Thymus (tissue), 11 donors: ENCODE measurements at regions not wholly inside any gene's neighbourhood (a gene's known extent, or its start where the extent isn't known, plus 50 kb on each side); places are given as distances from the start of the nearest gene placed in this dataset.

Experiments used
- DNase-seq, 9 donors: peaks; one replicate each; pipeline ENCODE4 v3.0.0-alpha.2; 2013; ENCODE audit warnings: low spot score in 9 of 9, low read depth in 6 of 9, missing footprints in 1 of 9
- H3K27ac ChIP-seq, 2 donors: one replicate each; pipeline ENCODE4 v1.5.1; 2013; ENCODE audit warnings: control low read depth in 1 of 2, low read depth in 1 of 2, low read length in 1 of 2, mild to moderate bottlenecking in 1 of 2, moderate library complexity in 1 of 2
- H3K27me3 ChIP-seq, 2 donors: one replicate each; pipeline ENCODE4 v1.5.1; 2013; ENCODE audit warnings: low read length in 1 of 2; ENCODE audit not compliant: control insufficient read depth in 2 of 2, insufficient read depth in 1 of 2
- H3K36me3 ChIP-seq, 2 donors: one replicate each; pipeline ENCODE4 v1.5.1; 2013; ENCODE audit warnings: low read length in 1 of 2, mild to moderate bottlenecking in 1 of 2, moderate library complexity in 1 of 2; ENCODE audit not compliant: control insufficient read depth in 2 of 2, insufficient read depth in 2 of 2
- H3K4me1 ChIP-seq, 2 donors: one replicate each; pipeline ENCODE4 v1.5.1; 2013; ENCODE audit warnings: low read length in 2 of 2; ENCODE audit not compliant: control insufficient read depth in 2 of 2, insufficient read depth in 2 of 2
- H3K4me3 ChIP-seq, 2 donors: one replicate each; pipeline ENCODE4 v1.5.1; 2013; ENCODE audit warnings: low read length in 2 of 2, control low read depth in 1 of 2, mild to moderate bottlenecking in 1 of 2
- H3K9me3 ChIP-seq, 2 donors: one replicate each; pipeline ENCODE4 v1.5.1; 2013; ENCODE audit warnings: low read length in 1 of 2, mild to moderate bottlenecking in 1 of 2; ENCODE audit not compliant: control insufficient read depth in 2 of 2, insufficient read depth in 1 of 2
- WGBS: extraction: QIAGEN DNeasy Blood & Tissue Kit; methylation state at CpG from one replicate; pipeline ENCODE4 v1.1.7; 2013; 5-methylcytosine and 5-hydroxymethylcytosine counted together
- donor health status: healthy.

DNA sequence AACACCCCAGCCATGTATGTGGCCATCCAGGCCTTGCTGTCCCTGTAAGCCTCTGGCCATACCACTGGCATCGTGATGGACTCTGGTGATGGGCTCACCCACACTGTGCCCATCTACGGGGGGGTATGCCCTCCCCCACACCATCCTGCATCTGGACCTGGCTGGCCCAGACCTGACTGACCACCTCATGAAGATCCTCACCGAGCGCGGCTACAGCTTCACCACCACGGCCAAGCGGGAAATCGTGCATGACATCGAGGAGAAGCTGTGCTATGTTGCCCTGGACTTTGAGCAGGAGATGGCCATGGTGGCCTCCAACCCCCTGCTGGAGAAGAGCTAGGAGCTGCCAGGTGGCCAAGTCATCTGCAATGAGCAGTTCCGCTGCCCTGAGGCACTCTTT, 80.4 kb upstream of the ZCCHC2 start:
- Histone ChIP-seq H3K4me1 (no peaks in the 10 kb centered on the region), H3K9me3 (no peaks in the 10 kb centered on the region), H3K4me3 (no peak overlapping the region), H3K27me3 (no peaks in the 10 kb centered on the region), H3K27ac (no peak overlapping the region), H3K36me3 (no peaks in the 10 kb centered on the region)
- 97% methylated on average over 10 of the region's 10 CpGs for WGBS
- no peak for DNase-seq

DNA sequence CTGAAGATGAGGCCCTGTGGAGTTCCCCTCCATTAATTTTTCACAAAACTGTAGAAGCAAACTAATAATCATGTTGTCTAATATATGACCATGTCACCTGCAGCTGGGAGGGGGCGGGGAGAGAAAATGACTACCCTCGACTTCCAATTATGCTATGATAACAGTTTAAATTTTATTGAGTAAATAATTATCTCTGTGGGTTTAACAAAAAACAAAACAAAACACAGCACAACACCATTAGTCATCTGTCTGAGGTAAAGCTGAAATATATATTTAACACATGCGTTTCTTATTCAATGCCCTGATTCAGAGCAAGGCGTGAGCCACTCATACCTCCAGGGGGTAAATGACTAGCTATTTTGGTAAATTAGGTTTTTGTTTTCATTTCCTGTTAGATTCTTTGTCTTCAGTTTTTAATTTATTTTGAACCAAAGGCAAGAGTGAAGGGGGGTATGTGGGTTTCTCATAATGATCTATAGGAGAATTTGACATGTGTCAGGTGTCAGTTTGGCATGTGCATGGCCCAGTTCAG, 77.4 kb upstream of the ZCCHC2 start:
- Histone ChIP-seq H3K9me3 (no peaks in the 10 kb centered on the region), H3K4me1 (no peaks in the 10 kb centered on the region), H3K27ac (no peak overlapping the region), H3K4me3 (no peak overlapping the region), H3K27me3 (no peaks in the 10 kb centered on the region), H3K36me3 (no peaks in the 10 kb centered on the region)
- DNase-seq, result no peak
- WGBS, result 98% methylated on average over 4 of the region's 4 CpGs

DNA sequence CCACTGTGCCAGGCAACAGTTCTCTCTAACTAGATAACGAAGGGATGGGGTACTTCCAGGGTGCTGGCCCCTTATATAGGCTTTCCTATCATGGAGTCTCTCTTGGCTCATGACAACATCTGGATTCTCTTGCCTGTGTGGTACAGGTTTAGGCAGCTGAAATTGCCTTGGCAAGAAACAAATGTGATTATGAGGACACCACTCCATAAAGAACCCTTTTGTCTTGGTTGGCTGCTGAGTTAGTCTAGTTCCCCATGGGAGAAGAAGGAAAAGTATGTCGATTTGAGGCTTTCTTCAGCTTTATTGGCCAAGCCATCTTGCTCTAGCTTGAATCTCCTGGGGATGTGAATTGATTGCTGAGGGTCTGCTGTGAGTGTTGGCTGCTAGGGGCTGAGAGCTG, 76.3 kb upstream of the ZCCHC2 start:
- H3K27me3 ChIP-seq, result no peaks in the 10 kb centered on the region
- H3K27ac ChIP-seq, result no peak overlapping the region
- WGBS, result 95% methylated on average over 2 of the region's 2 CpGs
- no peaks in the 10 kb centered on the region for H3K36me3 ChIP-seq
- H3K4me3 ChIP-seq, result no peak overlapping the region
- H3K9me3 ChIP-seq, result no peaks in the 10 kb centered on the region
- DNase-seq, result no peak
- H3K4me1 ChIP-seq, result no peaks in the 10 kb centered on the region

DNA sequence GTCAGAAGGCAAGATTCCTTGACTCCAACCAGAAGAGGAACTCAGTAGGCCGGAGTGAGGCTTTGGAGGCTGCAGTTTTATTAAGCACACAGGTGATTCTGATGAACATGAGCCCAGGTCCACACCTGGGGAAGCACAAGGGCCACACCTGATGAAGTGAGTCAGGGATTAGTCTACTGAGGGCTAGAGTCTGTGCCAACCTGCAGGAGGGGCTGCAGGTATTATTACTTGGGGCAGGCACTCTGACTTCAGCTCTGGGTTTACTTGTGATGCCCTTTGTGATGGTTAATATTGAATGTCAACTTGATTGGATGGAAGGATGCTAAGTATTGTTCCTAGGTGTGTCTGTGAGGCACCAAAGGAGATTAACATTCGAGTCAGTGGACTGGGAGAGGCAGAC, 75.2 kb upstream of the ZCCHC2 start:
- Histone ChIP-seq H3K4me3 (no peak overlapping the region), H3K27ac (no peak overlapping the region), H3K36me3 (no peaks in the 10 kb centered on the region), H3K9me3 (no peaks in the 10 kb centered on the region), H3K27me3 (no peaks in the 10 kb centered on the region), H3K4me1 (no peaks in the 10 kb centered on the region)
- WGBS, result 90% methylated on average over 2 of the region's 2 CpGs
- DNase-seq, result no peak

DNA sequence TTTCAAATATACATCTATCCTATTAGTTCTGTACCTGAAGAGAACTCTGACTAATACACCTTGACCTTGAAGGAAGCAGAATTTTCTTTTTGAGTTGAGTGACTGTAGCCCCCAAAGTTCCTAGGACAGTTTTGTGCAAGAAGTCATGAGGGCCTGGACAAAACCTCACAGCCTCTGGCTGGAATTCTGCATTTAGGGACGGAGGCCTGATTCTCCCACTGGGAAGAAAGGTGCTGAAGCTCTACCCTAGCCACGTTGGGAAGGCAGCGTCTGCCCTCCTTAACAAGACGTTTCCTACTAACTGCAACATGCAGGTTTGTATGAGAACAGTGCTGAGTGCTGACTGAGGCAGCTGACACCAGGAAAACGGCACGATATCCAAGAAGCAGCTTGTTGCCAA, 74.4 kb upstream of the ZCCHC2 start:
- DNase-seq, result no peak
- WGBS, result 92% methylated on average over 6 of the region's 6 CpGs
- Histone ChIP-seq H3K27me3 (no peaks in the 10 kb centered on the region), H3K4me1 (no peaks in the 10 kb centered on the region), H3K27ac (no peak overlapping the region), H3K4me3 (no peak overlapping the region), H3K36me3 (no peaks in the 10 kb centered on the region), H3K9me3 (no peaks in the 10 kb centered on the region)

DNA sequence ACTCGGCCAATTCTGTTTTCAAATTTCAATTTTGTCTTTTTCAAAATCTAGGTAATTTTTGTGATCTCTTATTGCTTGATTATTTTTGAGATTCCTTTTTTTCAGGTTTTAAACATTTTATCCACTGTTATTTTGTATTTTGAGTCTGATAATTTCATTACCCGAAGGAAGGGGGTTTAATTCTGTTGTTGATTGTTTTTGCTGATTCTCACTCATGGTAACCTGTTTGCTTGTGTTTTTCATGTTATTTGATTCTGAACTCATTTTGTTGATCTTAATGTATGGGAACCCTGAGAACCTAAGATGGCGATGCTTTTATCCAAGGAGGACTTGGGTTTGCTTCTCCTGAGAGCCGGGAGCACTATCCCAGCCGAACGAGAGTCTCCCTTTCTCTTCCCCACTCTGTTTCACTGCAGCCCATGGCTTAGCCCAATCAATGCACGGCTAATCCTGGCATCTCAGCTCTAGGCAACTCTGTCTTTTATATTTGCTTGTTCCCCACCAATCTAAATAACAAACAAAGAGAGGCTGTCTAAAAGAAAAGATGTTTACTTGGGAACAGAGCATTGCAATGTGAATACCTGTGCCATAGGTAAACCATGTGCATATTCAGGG, 73.2 kb upstream of the ZCCHC2 start:
- Histone ChIP-seq H3K9me3 (no peaks in the 10 kb centered on the region), H3K4me3 (no peak overlapping the region), H3K27me3 (no peaks in the 10 kb centered on the region), H3K27ac (no peak overlapping the region), H3K4me1 (no peaks in the 10 kb centered on the region), H3K36me3 (no peaks in the 10 kb centered on the region)
- no peak for DNase-seq
- 98% methylated on average over 7 of the region's 7 CpGs for WGBS

DNA sequence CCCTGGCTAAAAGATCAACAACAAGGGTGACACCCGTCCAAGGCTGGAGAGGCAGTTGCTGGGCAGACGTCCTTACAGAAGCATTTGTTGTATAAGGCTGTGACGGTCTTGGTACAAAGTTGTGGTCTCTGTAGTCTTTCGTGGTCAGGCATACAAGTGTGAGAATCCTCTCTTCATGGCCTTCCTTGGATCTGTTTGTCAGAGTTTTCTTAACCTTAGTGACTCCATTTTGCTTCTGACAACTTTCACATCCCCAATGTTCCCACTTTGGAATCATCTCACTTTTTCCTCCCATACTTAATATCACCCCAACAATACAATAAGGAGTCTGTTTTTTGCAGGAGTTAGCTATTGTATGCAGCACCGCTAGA, 72.7 kb upstream of the ZCCHC2 start:
- Histone ChIP-seq H3K27ac (no peak overlapping the region), H3K4me1 (no peaks in the 10 kb centered on the region), H3K9me3 (no peaks in the 10 kb centered on the region), H3K4me3 (no peak overlapping the region), H3K36me3 (no peaks in the 10 kb centered on the region), H3K27me3 (no peaks in the 10 kb centered on the region)
- DNase-seq, result no peak
- WGBS, result 94% methylated on average over 5 of the region's 5 CpGs

DNA sequence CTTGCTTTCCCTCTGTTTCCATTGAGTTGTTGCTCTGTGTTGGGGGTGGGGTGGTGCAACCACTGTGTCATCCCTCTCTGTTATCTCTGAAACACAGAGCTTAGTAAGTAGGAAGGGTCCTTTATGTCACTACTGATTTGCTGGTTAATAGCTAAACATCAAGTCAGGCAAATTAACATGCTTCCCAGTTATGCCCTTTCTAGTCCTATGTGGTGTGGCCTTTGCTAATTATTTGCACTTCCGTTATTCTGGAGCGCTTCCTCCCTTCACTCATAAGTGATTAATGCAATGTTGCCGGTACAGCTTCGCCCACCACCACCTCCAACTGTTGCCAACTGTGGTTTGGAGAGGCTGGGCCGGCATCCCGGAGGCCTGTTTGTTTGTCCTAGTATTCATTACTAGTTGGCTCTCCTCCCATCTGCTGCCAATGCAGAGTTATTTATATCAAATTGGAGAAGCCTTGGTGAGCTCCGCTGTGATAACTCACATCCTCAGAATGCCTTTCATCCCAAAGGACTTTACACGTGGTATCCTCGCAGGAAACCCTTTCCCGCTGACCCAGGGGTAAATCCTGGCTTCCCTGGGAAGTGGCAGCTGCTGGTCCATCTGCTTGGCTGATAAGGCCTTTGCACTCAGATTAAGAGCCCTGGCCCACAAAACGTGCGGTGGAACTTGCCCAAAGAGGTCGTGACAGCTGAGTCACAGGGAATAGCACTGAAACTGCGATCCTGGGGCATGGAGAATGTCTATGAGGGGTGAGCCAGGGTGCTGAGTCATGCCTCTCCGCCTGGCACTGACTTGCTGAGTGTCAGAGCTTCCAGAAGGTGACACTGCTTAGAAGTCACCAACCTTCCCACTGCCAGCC, 72.0 kb upstream of the ZCCHC2 start:
- WGBS, result 47% methylated on average over 15 of the region's 15 CpGs
- Histone ChIP-seq H3K36me3 (no peaks in the 10 kb centered on the region), H3K9me3 (no peaks in the 10 kb centered on the region), H3K4me3 (no peak overlapping the region), H3K27me3 (no peaks in the 10 kb centered on the region), H3K27ac (no peak overlapping the region), H3K4me1 (no peaks in the 10 kb centered on the region)
- DNase-seq, result no peak

DNA sequence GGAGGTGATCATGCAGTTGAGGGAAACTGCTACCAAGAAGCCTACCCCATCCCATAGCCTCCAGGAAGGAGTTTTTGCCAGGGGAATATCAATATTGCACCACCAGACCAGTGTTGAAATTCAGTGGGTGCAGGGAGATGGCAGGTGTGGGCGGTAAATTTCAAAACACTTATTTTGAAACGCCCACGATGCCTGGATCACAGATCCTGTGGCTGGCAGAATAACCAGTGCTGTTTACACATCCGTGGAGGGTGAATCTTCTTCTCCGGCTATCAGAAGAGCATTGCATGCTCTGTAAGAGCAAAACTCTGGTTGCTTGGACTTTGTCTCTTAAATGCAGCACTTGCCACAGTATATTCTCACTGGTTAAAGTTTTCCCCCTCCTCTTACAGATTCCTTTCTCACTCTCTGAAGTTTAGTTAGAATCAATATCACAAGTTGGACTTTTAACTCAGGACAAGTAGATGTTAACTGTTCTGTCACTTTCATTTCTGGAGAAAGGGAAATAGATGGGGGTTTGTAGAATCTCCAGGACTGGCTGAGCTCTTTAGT, 70.5 kb upstream of the ZCCHC2 start:
- no peak overlapping the region for H3K27ac ChIP-seq
- 90% methylated on average over 5 of the region's 5 CpGs for WGBS
- H3K4me3 ChIP-seq, result no peak overlapping the region
- no peaks in the 10 kb centered on the region for H3K27me3 ChIP-seq
- DNase-seq, result no peak
- no peaks in the 10 kb centered on the region for H3K36me3 ChIP-seq
- no peaks in the 10 kb centered on the region for H3K9me3 ChIP-seq
- no peaks in the 10 kb centered on the region for H3K4me1 ChIP-seq
